RWPE2 (cell line): ENCODE measurements at regions not wholly inside any gene's neighbourhood (a gene's known extent, or its start where the extent isn't known, plus 50 kb on each side); places are given as distances from the start of the nearest gene placed in this dataset.

Source experiments
- ATAC-seq: fragments of 200-7000 bp; cut with Tn5 transposase; 3 replicates; pipeline ENCODE4 v1.9.1; 2021; ENCODE audit warnings: low read depth
- DNase-seq: peaks from one replicate; pipeline ENCODE4 v3.0.0-alpha.2; 2020; ENCODE audit warnings: low spot score
- H3K27ac ChIP-seq: fragments of 450-650 bp; 2 replicates; pipeline ENCODE4 v1.5.1; 2017; ENCODE audit warnings: mild to moderate bottlenecking; ENCODE audit not compliant: poor library complexity, severe bottlenecking
- H3K27me3 ChIP-seq: fragments of 250-450 bp; sonication (Bioruptor Pico); 2 replicates; pipeline ENCODE4 v1.5.1; 2021; ENCODE audit warnings: mild to moderate bottlenecking, moderate library complexity; ENCODE audit not compliant: insufficient read depth, poor library complexity, severe bottlenecking
- H3K36me3 ChIP-seq: fragments of 250-450 bp; sonication (Bioruptor Pico); 2 replicates; pipeline ENCODE4 v1.5.1; 2020; ENCODE audit warnings: low read depth, mild to moderate bottlenecking, moderate library complexity
- H3K4me1 ChIP-seq: fragments of 250-450 bp; sonication (Bioruptor Pico); 2 replicates; pipeline ENCODE4 v1.5.1; 2021; ENCODE audit warnings: mild to moderate bottlenecking, moderate library complexity; ENCODE audit not compliant: insufficient read depth, poor library complexity, severe bottlenecking
- H3K4me3 ChIP-seq: fragments of 250-450 bp; sonication (Bioruptor Pico); 2 replicates; pipeline ENCODE4 v1.5.1; 2021; ENCODE audit warnings: mild to moderate bottlenecking, moderate library complexity; ENCODE audit not compliant: severe bottlenecking
- H3K9me3 ChIP-seq: fragments of 250-450 bp; sonication (Bioruptor Pico); 2 replicates; pipeline ENCODE4 v1.5.1; 2021; ENCODE audit warnings: mild to moderate bottlenecking, moderate library complexity; ENCODE audit not compliant: severe bottlenecking
- TF ChIP-seq, protein P1 (sequence below): fragments of 450-650 bp; IDR thresholded peaks from one replicate; pipeline ENCODE4 v1.5.1; 2017; ENCODE audit warnings: mild to moderate bottlenecking, moderate library complexity; ENCODE audit not compliant: poor library complexity, severe bottlenecking

- Histone ChIP-seq H3K27me3 (peaks cover 14% of the 10 kb centered on the region), H3K4me1 (no peaks in the 10 kb centered on the region), H3K27ac (no peak overlapping the region), H3K36me3 (no peaks in the 10 kb centered on the region), H3K9me3 (no peaks in the 10 kb centered on the region), H3K4me3 (no peak overlapping the region)
- no peak for DNase-seq
- TF ChIP-seq, protein P1, sequence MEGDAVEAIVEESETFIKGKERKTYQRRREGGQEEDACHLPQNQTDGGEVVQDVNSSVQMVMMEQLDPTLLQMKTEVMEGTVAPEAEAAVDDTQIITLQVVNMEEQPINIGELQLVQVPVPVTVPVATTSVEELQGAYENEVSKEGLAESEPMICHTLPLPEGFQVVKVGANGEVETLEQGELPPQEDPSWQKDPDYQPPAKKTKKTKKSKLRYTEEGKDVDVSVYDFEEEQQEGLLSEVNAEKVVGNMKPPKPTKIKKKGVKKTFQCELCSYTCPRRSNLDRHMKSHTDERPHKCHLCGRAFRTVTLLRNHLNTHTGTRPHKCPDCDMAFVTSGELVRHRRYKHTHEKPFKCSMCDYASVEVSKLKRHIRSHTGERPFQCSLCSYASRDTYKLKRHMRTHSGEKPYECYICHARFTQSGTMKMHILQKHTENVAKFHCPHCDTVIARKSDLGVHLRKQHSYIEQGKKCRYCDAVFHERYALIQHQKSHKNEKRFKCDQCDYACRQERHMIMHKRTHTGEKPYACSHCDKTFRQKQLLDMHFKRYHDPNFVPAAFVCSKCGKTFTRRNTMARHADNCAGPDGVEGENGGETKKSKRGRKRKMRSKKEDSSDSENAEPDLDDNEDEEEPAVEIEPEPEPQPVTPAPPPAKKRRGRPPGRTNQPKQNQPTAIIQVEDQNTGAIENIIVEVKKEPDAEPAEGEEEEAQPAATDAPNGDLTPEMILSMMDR: no peak
- no peak for ATAC-seq
These were observed 1673.2 kb downstream of the LRRC4C start for GRCh38 chr11:39786281-39786680.

GRCh38 chr11:39784873-39785272 is 1674.6 kb downstream of the LRRC4C start:
- ATAC-seq (no peak), DNase-seq (no peak)
- H3K4me1 ChIP-seq: no peaks in the 10 kb centered on the region
- no peak overlapping the region for H3K27ac ChIP-seq
- H3K36me3 ChIP-seq: no peaks in the 10 kb centered on the region
- peaks cover 17% of the 10 kb centered on the region for H3K27me3 ChIP-seq
- no peak overlapping the region for H3K4me3 ChIP-seq
- TF ChIP-seq, protein P1: no peak
- H3K9me3 ChIP-seq: no peaks in the 10 kb centered on the region

GRCh38 chr11:39780131-39780530 is 1679.3 kb downstream of the LRRC4C start:
- Histone ChIP-seq H3K27ac (no peak overlapping the region), H3K4me3 (no peak overlapping the region), H3K36me3 (no peaks in the 10 kb centered on the region), H3K27me3 (peaks cover 24% of the 10 kb centered on the region), H3K4me1 (no peaks in the 10 kb centered on the region), H3K9me3 (no peaks in the 10 kb centered on the region)
- ATAC-seq (no peak), DNase-seq (no peak)
- TF ChIP-seq, protein P1: no peak

GRCh38 chr11:39777035-39777434 is 1682.4 kb downstream of the LRRC4C start:
- H3K27me3 ChIP-seq: peaks cover 17% of the 10 kb centered on the region
- ATAC-seq (no peak), DNase-seq (no peak)
- TF ChIP-seq, protein P1: no peak
- H3K27ac ChIP-seq: no peak overlapping the region
- H3K36me3 ChIP-seq: no peaks in the 10 kb centered on the region
- no peaks in the 10 kb centered on the region for H3K4me1 ChIP-seq
- H3K4me3 ChIP-seq: no peak overlapping the region
- H3K9me3 ChIP-seq: no peaks in the 10 kb centered on the region

- ATAC-seq: no peak
- Histone ChIP-seq H3K4me3 (no peak overlapping the region), H3K4me1 (no peaks in the 10 kb centered on the region), H3K9me3 (no peaks in the 10 kb centered on the region), H3K27me3 (peaks cover 6% of the 10 kb centered on the region), H3K27ac (no peak overlapping the region), H3K36me3 (no peaks in the 10 kb centered on the region)
- TF ChIP-seq, protein P1: no peak
- DNase-seq: no peak
These were observed 1686.8 kb downstream of the LRRC4C start for GRCh38 chr11:39772525-39773137.
